ENCODE measurements at regions not wholly inside any gene's neighbourhood (a gene's known extent, or its start where the extent isn't known, plus 50 kb on each side); places are given as distances from the start of the nearest gene placed in this dataset.
"Not testable (repeated sequence)": the region's sequence is repeated elsewhere in the genome, so short reads cannot be mapped to it uniquely, and the experiment has no call there.

- Histone ChIP-seq H3K36me3 (replicated peaks; ENCODE audit: low read depth, low read length) (no peaks in the 10 kb centered on the region), H3K4me2 (ENCODE audit: low read length) (no peak overlapping the region), H3K27me3 (ENCODE audit: low read depth, low read length) (no peaks in the 10 kb centered on the region), H3K4me1 (ENCODE audit: low read length) (peaks cover 5% of the 10 kb centered on the region), H3K79me2 (ENCODE audit: low read length) (no peaks in the 10 kb centered on the region), H3K9ac (ENCODE audit: low read length) (no peak overlapping the region), H4K20me1 (ENCODE audit: insufficient read depth, low read length) (no peaks in the 10 kb centered on the region), H2AFZ (ENCODE audit: low read depth, low read length) (no peak overlapping the region), H3K9me3 (ENCODE audit: insufficient read depth, low read length) (no peaks in the 10 kb centered on the region), H3K4me3 (ENCODE audit: low read length) (no peak overlapping the region), H3K27ac (ENCODE audit: low read length) (no peak overlapping the region)
- TF ChIP-seq EZH2phosphoT487 (IDR thresholded peaks at IDR 0.05; ENCODE audit: low read depth) (no peak), CTCF (IDR thresholded peaks at IDR 0.05; ENCODE audit: low read depth, low read length) (no peak)
Measured at GRCh38 chr6:78713564-78713963, 153.8 kb upstream of the IRAK1BP1 start.

GRCh38 chr6:78744144-78744543 lies 123.2 kb upstream of the IRAK1BP1 start:
- no peak overlapping the region for H3K9ac ChIP-seq (ENCODE audit: low read length)
- H3K4me2 ChIP-seq (ENCODE audit: low read length) = no peak overlapping the region
- H3K4me1 ChIP-seq (ENCODE audit: low read length) = no peaks in the 10 kb centered on the region
- H3K27me3 ChIP-seq (ENCODE audit: low read depth, low read length) = no peaks in the 10 kb centered on the region
- H3K79me2 ChIP-seq (ENCODE audit: low read length) = no peaks in the 10 kb centered on the region
- 0 out of 2 replicates have a peak, but pooled peaks cover 6% of the 10 kb centered on the region for H3K9me3 ChIP-seq (ENCODE audit: insufficient read depth, low read length)
- H3K36me3 ChIP-seq (replicated peaks; ENCODE audit: low read depth, low read length) = no peaks in the 10 kb centered on the region
- H2AFZ ChIP-seq (ENCODE audit: low read depth, low read length) = no peak overlapping the region
- no peak overlapping the region for H3K4me3 ChIP-seq (ENCODE audit: low read length)
- TF ChIP-seq CTCF (IDR thresholded peaks at IDR 0.05; ENCODE audit: low read depth, low read length) = no peak
- no peak for TF ChIP-seq EZH2phosphoT487 (IDR thresholded peaks at IDR 0.05; ENCODE audit: low read depth)
- no peaks in the 10 kb centered on the region for H4K20me1 ChIP-seq (ENCODE audit: insufficient read depth, low read length)
- H3K27ac ChIP-seq (ENCODE audit: low read length) = no peak overlapping the region

DNA sequence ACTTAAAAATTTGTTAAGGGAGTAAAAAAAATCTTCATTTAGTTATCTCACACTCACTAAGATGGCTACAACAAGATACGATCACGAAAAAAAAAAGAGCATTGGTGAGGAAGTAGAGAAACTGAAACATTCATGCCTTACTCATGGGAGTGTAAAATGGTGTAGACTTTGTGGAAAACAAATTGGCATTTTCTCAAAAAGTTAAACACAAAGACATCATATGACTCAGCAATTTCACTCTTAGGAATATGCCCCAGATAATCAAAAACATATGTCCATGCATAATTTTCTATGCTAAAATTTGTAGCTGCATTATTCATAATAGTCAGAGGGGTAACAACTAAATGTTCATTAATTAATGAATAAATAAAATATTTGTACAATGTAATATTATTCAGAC lies 120.9 kb upstream of the IRAK1BP1 start:
- Histone ChIP-seq H3K9me3 (ENCODE audit: insufficient read depth, low read length) (0 out of 2 replicates have a peak, but pooled peaks cover 6% of the 10 kb centered on the region), H3K36me3 (replicated peaks; ENCODE audit: low read depth, low read length) (no peaks in the 10 kb centered on the region), H2AFZ (ENCODE audit: low read depth, low read length) (no peak overlapping the region), H3K4me3 (ENCODE audit: low read length) (no peak overlapping the region), H3K4me1 (ENCODE audit: low read length) (no peaks in the 10 kb centered on the region), H3K27ac (ENCODE audit: low read length) (no peak overlapping the region), H3K4me2 (ENCODE audit: low read length) (no peak overlapping the region), H4K20me1 (ENCODE audit: insufficient read depth, low read length) (no peaks in the 10 kb centered on the region), H3K9ac (ENCODE audit: low read length) (no peak overlapping the region), H3K27me3 (ENCODE audit: low read depth, low read length) (no peaks in the 10 kb centered on the region), H3K79me2 (ENCODE audit: low read length) (no peaks in the 10 kb centered on the region)
- TF ChIP-seq CTCF (IDR thresholded peaks at IDR 0.05; ENCODE audit: low read depth, low read length) = no peak
- TF ChIP-seq EZH2phosphoT487 (IDR thresholded peaks at IDR 0.05; ENCODE audit: low read depth) = no peak

GRCh38 chr6:78749326-78749725 lies 118.0 kb upstream of the IRAK1BP1 start:
- no peak overlapping the region for H3K27ac ChIP-seq (ENCODE audit: low read length)
- H3K4me1 ChIP-seq (ENCODE audit: low read length) = no peaks in the 10 kb centered on the region
- TF ChIP-seq EZH2phosphoT487 (IDR thresholded peaks at IDR 0.05; ENCODE audit: low read depth) (no peak), CTCF (IDR thresholded peaks at IDR 0.05; ENCODE audit: low read depth, low read length) (no peak)
- no peak overlapping the region for H3K9ac ChIP-seq (ENCODE audit: low read length)
- no peaks in the 10 kb centered on the region for H4K20me1 ChIP-seq (ENCODE audit: insufficient read depth, low read length)
- no peaks in the 10 kb centered on the region for H3K36me3 ChIP-seq (replicated peaks; ENCODE audit: low read depth, low read length)
- no peaks in the 10 kb centered on the region for H3K27me3 ChIP-seq (ENCODE audit: low read depth, low read length)
- no peak overlapping the region for H3K4me3 ChIP-seq (ENCODE audit: low read length)
- H3K4me2 ChIP-seq (ENCODE audit: low read length) = no peak overlapping the region
- no peaks in the 10 kb centered on the region for H3K79me2 ChIP-seq (ENCODE audit: low read length)
- no peak overlapping the region for H2AFZ ChIP-seq (ENCODE audit: low read depth, low read length)
- 0 out of 2 replicates have a peak, but pooled peaks cover 6% of the 10 kb centered on the region for H3K9me3 ChIP-seq (ENCODE audit: insufficient read depth, low read length)

DNA sequence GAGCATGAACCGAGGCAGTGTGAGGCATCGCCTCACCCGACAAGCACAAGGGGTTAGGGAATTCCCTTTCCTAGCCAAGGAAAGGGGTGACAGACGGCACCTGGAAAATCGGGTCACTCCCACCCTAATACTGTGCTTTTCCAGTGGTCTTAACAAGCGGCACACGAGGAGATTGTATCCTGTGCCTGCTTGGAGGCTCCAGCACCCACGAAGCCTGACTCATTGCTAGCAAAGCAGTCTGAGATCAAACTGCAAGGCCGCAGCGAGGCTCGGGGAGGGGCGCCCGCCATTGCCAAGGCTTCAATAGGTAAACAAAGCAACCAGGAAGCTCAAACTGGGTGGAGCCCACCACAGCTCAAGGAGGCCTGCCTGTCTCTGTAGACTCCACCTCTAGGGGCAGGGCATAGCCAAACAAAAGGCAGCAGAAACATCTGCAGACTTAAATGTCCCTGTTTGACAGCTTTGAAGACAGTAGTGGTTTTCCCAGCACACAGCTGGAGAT lies 109.0 kb upstream of the IRAK1BP1 start:
- not testable (repeated sequence) for H3K4me1 ChIP-seq (ENCODE audit: low read length); H4K20me1 ChIP-seq (ENCODE audit: insufficient read depth, low read length); H3K4me2 ChIP-seq (ENCODE audit: low read length); H3K9ac ChIP-seq (ENCODE audit: low read length); H3K79me2 ChIP-seq (ENCODE audit: low read length); H3K36me3 ChIP-seq (replicated peaks; ENCODE audit: low read depth, low read length); H2AFZ ChIP-seq (ENCODE audit: low read depth, low read length); H3K27ac ChIP-seq (ENCODE audit: low read length); H3K27me3 ChIP-seq (ENCODE audit: low read depth, low read length); H3K9me3 ChIP-seq (ENCODE audit: insufficient read depth, low read length); H3K4me3 ChIP-seq (ENCODE audit: low read length)
